GM23248 (cell line): ENCODE measurements at regions not wholly inside any gene's neighbourhood (a gene's known extent, or its start where the extent isn't known, plus 50 kb on each side); places are given as distances from the start of the nearest gene placed in this dataset.

ENCODE experiments used
- EZH2 ChIP-seq: fragments of 200-600 bp; sonication (generic); IDR thresholded peaks from 2 replicates; pipeline ENCODE4 v1.6.1; 2018; ENCODE audit warnings: antibody characterized with exemption, mild to moderate bottlenecking; ENCODE audit not compliant: insufficient read depth, poor library complexity, severe bottlenecking
- EZH2phosphoT487 ChIP-seq: fragments of 200-600 bp; sonication (generic); IDR thresholded peaks from 2 replicates; pipeline ENCODE4 v1.6.1; 2018; ENCODE audit warnings: antibody characterized with exemption, moderate library complexity, mild to moderate bottlenecking, low read depth; ENCODE audit not compliant: insufficient read depth

DNA sequence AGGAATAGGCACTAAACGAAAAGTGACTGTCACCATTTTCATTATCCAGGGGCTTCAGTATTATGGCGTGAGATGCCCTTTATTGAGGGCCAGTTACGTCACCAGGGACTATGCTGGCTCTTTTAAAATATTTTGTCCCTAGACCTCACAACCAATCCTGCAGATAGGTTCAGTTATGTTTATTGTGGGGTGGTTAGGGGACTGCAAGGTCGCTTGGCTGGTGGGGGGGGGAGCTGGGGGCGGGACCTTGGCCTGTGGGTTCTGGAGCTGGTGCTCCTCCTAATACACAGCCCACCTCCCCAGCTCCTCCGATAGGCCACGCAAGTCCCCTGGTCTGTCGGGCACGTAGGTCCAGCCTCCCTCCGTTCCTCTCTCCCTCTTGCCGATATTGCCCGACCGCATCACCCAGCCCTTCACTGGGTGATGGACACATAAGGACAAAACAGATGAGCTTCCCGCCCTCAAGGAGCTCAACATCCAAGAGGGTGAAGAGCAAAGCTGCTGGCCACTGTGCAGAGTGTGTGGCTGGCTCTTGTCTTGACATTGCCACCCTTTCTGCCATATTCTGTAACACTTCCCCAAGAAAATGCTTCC lies 271.8 kb downstream of the MATN1 start:
- no peak for TF ChIP-seq EZH2
- TF ChIP-seq EZH2phosphoT487: no peak
